ENCODE measurements at regions not wholly inside any gene's neighbourhood (a gene's known extent, or its start where the extent isn't known, plus 50 kb on each side); places are given as distances from the start of the nearest gene placed in this dataset.

- TF ChIP-seq FOXK2 (IDR thresholded peaks at IDR 0.05): no peak
- TF ChIP-seq ELF4 (IDR thresholded peaks at IDR 0.05): no peak
- TF ChIP-seq SUZ12 (IDR thresholded peaks at IDR 0.05): no peak
- TF ChIP-seq L3MBTL2 (conservative IDR thresholded peaks at IDR 0.05): no peak
- no peak for TF ChIP-seq ZNF384 (IDR thresholded peaks at IDR 0.05)
- TF ChIP-seq HDGF (IDR thresholded peaks at IDR 0.05; ENCODE audit: borderline replicate concordance): no peak
- TF ChIP-seq LEF1 (IDR thresholded peaks at IDR 0.05; ENCODE audit: borderline replicate concordance): no peak
- TF ChIP-seq SP1 (IDR thresholded peaks at IDR 0.05): no peak
- no peak for TF ChIP-seq PKNOX1 (IDR thresholded peaks at IDR 0.05)
- no peak for TF ChIP-seq CTBP1 (IDR thresholded peaks at IDR 0.05; ENCODE audit: borderline replicate concordance)
Observed at GRCh38 chr12:4830556-4831210, 79.0 kb upstream of the KCNA1 start.
